Lung (tissue), 11 donors: ENCODE measurements at regions not wholly inside any gene's neighbourhood (a gene's known extent, or its start where the extent isn't known, plus 50 kb on each side); places are given as distances from the start of the nearest gene placed in this dataset.

ENCODE experiments used
- ATAC-seq: fragments of 200-7000 bp; cut with Tn5 transposase; one replicate; pipeline ENCODE4 v1.9.1; 2020; ENCODE audit warnings: moderate number of reproducible peaks; ENCODE audit not compliant: insufficient read depth, low FRiP score
- DNase-seq, 3 donors: peaks; one replicate each; pipeline ENCODE4 v3.0.0-alpha.2; 2013 to 2017
- H3K27ac ChIP-seq, 2 donors: one replicate each; pipeline ENCODE4 v1.5.1; 2013; ENCODE audit warnings: mild to moderate bottlenecking in 2 of 2, moderate library complexity in 2 of 2, control low read depth in 1 of 2, inconsistent platforms in 1 of 2, low read depth in 1 of 2, low read length in 1 of 2
- H3K27me3 ChIP-seq, 3 donors: one replicate each; pipeline ENCODE4 v1.5.1; 2013; ENCODE audit warnings: low read length in 2 of 3; ENCODE audit not compliant: control insufficient read depth in 3 of 3, insufficient read depth in 3 of 3
- H3K36me3 ChIP-seq, 4 donors: one replicate each; pipeline ENCODE4 v1.5.1; 2013; ENCODE audit warnings: low read length in 4 of 4, mild to moderate bottlenecking in 1 of 4, moderate library complexity in 1 of 4; ENCODE audit not compliant: control insufficient read depth in 4 of 4, insufficient read depth in 4 of 4
- H3K4me1 ChIP-seq, 5 donors: one replicate each; pipeline ENCODE4 v1.5.1; 2013; ENCODE audit warnings: low read length in 5 of 5, mild to moderate bottlenecking in 2 of 5, moderate library complexity in 1 of 5; ENCODE audit not compliant: control insufficient read depth in 5 of 5, insufficient read depth in 5 of 5
- H3K4me3 ChIP-seq: one replicate; pipeline ENCODE4 v1.5.1; 2013; ENCODE audit warnings: mild to moderate bottlenecking, control low read depth, moderate library complexity
- H3K9ac ChIP-seq, 2 donors: one replicate each; pipeline ENCODE4 v1.5.1; 2013; ENCODE audit warnings: low read length in 2 of 2, control low read depth in 1 of 2; ENCODE audit not compliant: insufficient read depth in 1 of 2
- H3K9me3 ChIP-seq, 4 donors: one replicate each; pipeline ENCODE4 v1.5.1; 2013; ENCODE audit warnings: low read length in 3 of 4, mild to moderate bottlenecking in 1 of 4, moderate library complexity in 1 of 4; ENCODE audit not compliant: control insufficient read depth in 4 of 4, insufficient read depth in 3 of 4
- WGBS, 2 donors: extraction: QIAGEN DNeasy Blood & Tissue Kit; methylation state at CpG; one replicate each; pipeline ENCODE4 v1.1.7; 2013; 5-methylcytosine and 5-hydroxymethylcytosine counted together
- TF ChIP-seq, protein P1 (sequence below): IDR thresholded peaks from 2 replicates; pipeline ENCODE4 v1.5.1; 2012; ENCODE audit warnings: mild to moderate bottlenecking; ENCODE audit errors: control extremely low read depth, extremely low read depth
- donor health status: control.
- donor health status: control.
- donor health status: Bipolar disorder and iron deficiency.
- donor health status: healthy.
- donor health status: DM: yes; HTN: yes; CAD: no.

DNA sequence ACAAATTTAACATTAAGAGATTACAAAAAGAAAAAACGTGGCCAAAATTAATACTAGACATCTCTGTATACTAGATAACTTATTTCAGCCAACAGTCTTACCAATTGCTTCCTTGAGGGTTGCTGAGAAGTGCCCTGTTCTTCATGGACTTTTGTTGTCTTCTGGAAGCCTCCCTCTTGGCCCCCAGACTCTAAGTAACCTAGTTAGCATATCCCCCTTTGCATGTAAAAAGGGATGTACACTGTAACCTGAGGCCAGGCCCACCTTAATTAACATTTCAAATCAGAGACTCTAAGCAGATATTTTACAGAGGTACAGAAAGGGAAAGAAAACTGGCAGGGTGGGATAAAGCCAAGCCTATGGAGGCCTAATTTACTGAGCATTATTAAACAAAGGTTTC lies 1047.3 kb downstream of the ADGRL2 start:
- Histone ChIP-seq H3K4me3 (no peak overlapping the region), H3K27me3 (no peaks in the 10 kb centered on the region), H3K9me3 (peaks cover 0 to 3% (median 0%) of the 10 kb centered on the region in 4 donors), H3K4me1 (no peaks in the 10 kb centered on the region), H3K9ac (no peak overlapping the region), H3K27ac (no peak overlapping the region), H3K36me3 (no peaks in the 10 kb centered on the region)
- DNase-seq (no peak), ATAC-seq (no peak)
- TF ChIP-seq, protein P1, sequence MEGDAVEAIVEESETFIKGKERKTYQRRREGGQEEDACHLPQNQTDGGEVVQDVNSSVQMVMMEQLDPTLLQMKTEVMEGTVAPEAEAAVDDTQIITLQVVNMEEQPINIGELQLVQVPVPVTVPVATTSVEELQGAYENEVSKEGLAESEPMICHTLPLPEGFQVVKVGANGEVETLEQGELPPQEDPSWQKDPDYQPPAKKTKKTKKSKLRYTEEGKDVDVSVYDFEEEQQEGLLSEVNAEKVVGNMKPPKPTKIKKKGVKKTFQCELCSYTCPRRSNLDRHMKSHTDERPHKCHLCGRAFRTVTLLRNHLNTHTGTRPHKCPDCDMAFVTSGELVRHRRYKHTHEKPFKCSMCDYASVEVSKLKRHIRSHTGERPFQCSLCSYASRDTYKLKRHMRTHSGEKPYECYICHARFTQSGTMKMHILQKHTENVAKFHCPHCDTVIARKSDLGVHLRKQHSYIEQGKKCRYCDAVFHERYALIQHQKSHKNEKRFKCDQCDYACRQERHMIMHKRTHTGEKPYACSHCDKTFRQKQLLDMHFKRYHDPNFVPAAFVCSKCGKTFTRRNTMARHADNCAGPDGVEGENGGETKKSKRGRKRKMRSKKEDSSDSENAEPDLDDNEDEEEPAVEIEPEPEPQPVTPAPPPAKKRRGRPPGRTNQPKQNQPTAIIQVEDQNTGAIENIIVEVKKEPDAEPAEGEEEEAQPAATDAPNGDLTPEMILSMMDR: no peak
- WGBS, 2 donors: 70% methylated on average over 1 of the region's 1 CpG

DNA sequence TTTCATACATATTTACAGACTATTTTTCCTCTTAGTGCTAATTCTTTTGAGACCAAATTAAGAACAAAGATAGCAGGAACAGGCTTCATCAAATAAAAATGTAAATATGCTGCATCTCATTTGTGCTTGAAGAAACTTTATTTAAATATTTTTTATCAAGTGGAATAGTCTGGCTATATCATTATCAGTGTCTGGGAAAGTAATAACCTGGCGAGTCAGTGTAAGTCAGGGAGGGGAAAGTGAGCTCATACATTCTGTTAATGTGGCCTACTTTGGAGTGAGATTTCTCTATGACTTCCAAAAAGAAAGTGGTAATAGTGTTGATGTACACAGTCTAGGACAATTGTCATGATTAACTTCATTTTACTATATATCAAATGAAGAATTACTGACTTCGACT lies 1045.1 kb downstream of the ADGRL2 start:
- no peak overlapping the region for H3K27ac ChIP-seq
- no peaks in the 10 kb centered on the region for H3K36me3 ChIP-seq
- H3K27me3 ChIP-seq: no peaks in the 10 kb centered on the region
- H3K4me3 ChIP-seq: no peak overlapping the region
- TF ChIP-seq, protein P1: no peak
- 97 to 99% methylated on average over 2 of the region's 2 CpGs for WGBS, 2 donors
- no peak overlapping the region for H3K9ac ChIP-seq
- no peaks in the 10 kb centered on the region for H3K9me3 ChIP-seq
- H3K4me1 ChIP-seq: no peaks in the 10 kb centered on the region
- ATAC-seq: no peak
- DNase-seq: no peak

DNA sequence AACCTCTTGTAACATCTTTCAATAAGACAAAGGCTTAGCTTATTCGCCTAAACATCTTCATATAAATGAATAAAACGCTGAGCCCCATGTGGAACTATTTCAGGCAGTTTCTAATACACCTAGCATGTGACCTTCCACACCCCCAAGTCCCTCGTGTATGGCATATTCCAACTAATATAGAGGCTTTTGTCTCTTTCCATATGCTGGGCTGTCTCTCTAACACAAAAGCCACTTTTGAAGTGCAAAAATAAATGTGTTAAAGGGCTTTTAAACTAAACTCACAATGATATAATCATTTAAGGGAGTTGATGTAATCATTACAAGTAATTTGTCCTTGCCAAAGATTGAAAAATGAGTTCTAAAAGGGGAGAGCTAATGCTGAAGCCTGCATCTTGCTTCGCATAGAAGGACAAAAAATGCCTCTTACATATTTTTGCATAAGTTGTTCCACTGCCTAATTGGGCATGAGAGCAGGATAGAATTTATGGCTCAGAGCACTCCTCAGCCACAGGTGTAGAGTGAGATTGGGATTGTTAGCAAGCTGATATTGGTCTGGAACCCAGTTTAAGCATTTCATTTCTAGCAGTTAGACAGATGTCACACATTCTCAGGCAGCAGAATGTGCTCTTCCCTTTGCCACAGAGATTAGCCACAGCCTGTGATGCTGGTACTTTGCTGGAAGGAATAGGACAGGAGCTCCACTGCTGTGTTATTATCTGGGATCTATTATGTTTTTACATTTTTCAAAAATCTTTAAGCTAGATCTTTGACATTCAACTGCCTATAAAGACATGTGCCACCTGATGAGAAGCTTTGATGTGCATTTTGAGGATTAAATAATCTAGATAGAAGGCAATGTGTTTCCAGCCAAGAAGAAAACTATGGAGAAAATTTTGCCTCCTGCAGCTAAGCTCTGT lies 1044.4 kb downstream of the ADGRL2 start:
- 77 to 85% methylated on average over 4 of the region's 4 CpGs for WGBS, 2 donors
- no peak overlapping the region for H3K9ac ChIP-seq
- H3K27ac ChIP-seq: no peak overlapping the region
- no peaks in the 10 kb centered on the region for H3K36me3 ChIP-seq
- H3K4me1 ChIP-seq: no peaks in the 10 kb centered on the region
- no peaks in the 10 kb centered on the region for H3K9me3 ChIP-seq
- ATAC-seq (no peak), DNase-seq (no peak)
- H3K4me3 ChIP-seq: no peak overlapping the region
- H3K27me3 ChIP-seq: no peaks in the 10 kb centered on the region
- TF ChIP-seq, protein P1: no peak
